ENCODE measurements at regions not wholly inside any gene's neighbourhood (a gene's known extent, or its start where the extent isn't known, plus 50 kb on each side); places are given as distances from the start of the nearest gene placed in this dataset.

DNA sequence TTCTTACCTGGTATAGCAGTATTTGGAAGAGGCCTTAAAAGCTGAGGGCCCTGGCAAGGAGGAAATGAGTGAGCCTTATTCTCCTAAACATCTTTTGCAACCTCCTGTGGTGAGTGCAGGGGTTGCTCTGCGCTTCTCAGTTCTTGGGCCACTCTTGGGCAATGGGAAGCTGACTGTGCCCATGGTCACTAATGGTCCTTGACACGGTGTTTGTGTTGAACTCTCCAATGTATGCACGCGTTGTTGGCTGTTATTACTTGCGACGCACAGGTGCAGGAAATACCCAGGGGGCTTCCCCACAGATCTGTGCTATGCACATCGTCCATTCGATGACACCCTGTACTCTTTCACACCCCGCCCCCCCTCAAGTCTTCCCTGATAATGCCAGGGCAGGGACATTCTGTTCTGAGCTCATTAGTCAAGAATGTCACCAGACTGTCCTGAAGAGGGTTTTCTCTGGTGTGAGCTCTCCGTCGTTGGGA, 79.7 kb downstream of the EDN1 start:
- H3K4me3 ChIP-seq (ENCODE audit: low read depth in 1 of 3, low read length in 3 of 3) = no peak overlapping the region

GRCh38 chr6:12371151-12371550, 81.0 kb downstream of the EDN1 start:
- H3K27ac ChIP-seq (ENCODE audit: low read depth in 1 of 3, low read length in 2 of 3) = peak overlapping the region in 1 of 3 donors; percentile 62
- peaks cover 4 to 45% (median 5%) of the 10 kb centered on the region in 3 donors for H3K4me1 ChIP-seq (ENCODE audit: control insufficient read depth in 3 of 3, insufficient read depth in 2 of 3, low read depth in 1 of 3, low read length in 2 of 3)
- H3K36me3 ChIP-seq (ENCODE audit: control insufficient read depth in 3 of 3, insufficient read depth in 2 of 3, low read depth in 1 of 3, low read length in 3 of 3) = no peaks in the 10 kb centered on the region
- DNase-seq = no peak
- WGBS, 3 donors = 30 to 71% (median 53%) methylated on average over 1 of the region's 1 CpG
- no peaks in the 10 kb centered on the region for H3K27me3 ChIP-seq (ENCODE audit: control insufficient read depth in 3 of 3, insufficient read depth in 3 of 3, low read length in 3 of 3)
- H3K9me3 ChIP-seq (ENCODE audit: control insufficient read depth in 2 of 2, insufficient read depth in 1 of 2, low read depth in 1 of 2, low read length in 1 of 2) = no peaks in the 10 kb centered on the region
- H3K4me3 ChIP-seq (ENCODE audit: low read depth in 1 of 3, low read length in 3 of 3) = no peak overlapping the region
- FAIRE-seq = no peak

More for the DNA sequence above, 79.7 kb downstream of the EDN1 start:
- H3K9me3 ChIP-seq (ENCODE audit: control insufficient read depth in 2 of 2, insufficient read depth in 1 of 2, low read depth in 1 of 2, low read length in 1 of 2) = no peaks in the 10 kb centered on the region
- WGBS, 3 donors = 79 to 87% (median 86%) methylated on average over 11 of the region's 11 CpGs
- H3K27ac ChIP-seq (ENCODE audit: low read depth in 1 of 3, low read length in 2 of 3) = no peak overlapping the region
- no peaks in the 10 kb centered on the region for H3K27me3 ChIP-seq (ENCODE audit: control insufficient read depth in 3 of 3, insufficient read depth in 3 of 3, low read length in 3 of 3)
- no peak for FAIRE-seq
- DNase-seq = peak in 1 of 2 donors; percentile 31
- H3K36me3 ChIP-seq (ENCODE audit: control insufficient read depth in 3 of 3, insufficient read depth in 2 of 3, low read depth in 1 of 3, low read length in 3 of 3) = no peaks in the 10 kb centered on the region
- H3K4me1 ChIP-seq (ENCODE audit: control insufficient read depth in 3 of 3, insufficient read depth in 2 of 3, low read depth in 1 of 3, low read length in 2 of 3) = peaks cover 4 to 57% (median 6%) of the 10 kb centered on the region in 3 donors

- Histone ChIP-seq H3K27me3 (ENCODE audit: control insufficient read depth in 3 of 3, insufficient read depth in 3 of 3, low read length in 3 of 3) (no peaks in the 10 kb centered on the region), H3K9me3 (ENCODE audit: control insufficient read depth in 2 of 2, insufficient read depth in 1 of 2, low read depth in 1 of 2, low read length in 1 of 2) (no peaks in the 10 kb centered on the region), H3K27ac (ENCODE audit: low read depth in 1 of 3, low read length in 2 of 3) (peak overlapping the region in 1 of 3 donors; percentile 62), H3K36me3 (ENCODE audit: control insufficient read depth in 3 of 3, insufficient read depth in 2 of 3, low read depth in 1 of 3, low read length in 3 of 3) (no peaks in the 10 kb centered on the region), H3K4me3 (ENCODE audit: low read depth in 1 of 3, low read length in 3 of 3) (no peak overlapping the region), H3K4me1 (ENCODE audit: control insufficient read depth in 3 of 3, insufficient read depth in 2 of 3, low read depth in 1 of 3, low read length in 2 of 3) (peaks cover 4 to 40% (median 4%) of the 10 kb centered on the region in 3 donors)
- FAIRE-seq (no peak), DNase-seq (peak; percentile 90 to 94)
- 17 to 62% (median 25%) methylated on average over 3 of the region's 3 CpGs for WGBS, 3 donors
Measured at GRCh38 chr6:12371641-12372146, 81.5 kb downstream of the EDN1 start.

GRCh38 chr6:12379181-12379580, 89.0 kb downstream of the EDN1 start:
- H3K4me1 ChIP-seq (ENCODE audit: control insufficient read depth in 3 of 3, insufficient read depth in 2 of 3, low read depth in 1 of 3, low read length in 2 of 3) = no peaks in the 10 kb centered on the region
- H3K9me3 ChIP-seq (ENCODE audit: control insufficient read depth in 2 of 2, insufficient read depth in 1 of 2, low read depth in 1 of 2, low read length in 1 of 2) = peaks cover 0 to 6% of the 10 kb centered on the region in 2 donors
- H3K36me3 ChIP-seq (ENCODE audit: control insufficient read depth in 3 of 3, insufficient read depth in 2 of 3, low read depth in 1 of 3, low read length in 3 of 3) = no peaks in the 10 kb centered on the region
- H3K4me3 ChIP-seq (ENCODE audit: low read depth in 1 of 3, low read length in 3 of 3) = no peak overlapping the region
- no peaks in the 10 kb centered on the region for H3K27me3 ChIP-seq (ENCODE audit: control insufficient read depth in 3 of 3, insufficient read depth in 3 of 3, low read length in 3 of 3)
- DNase-seq (no peak), FAIRE-seq (no peak)
- H3K27ac ChIP-seq (ENCODE audit: low read depth in 1 of 3, low read length in 2 of 3) = no peak overlapping the region
- 85 to 86% (median 85%) methylated on average over 1 of the region's 1 CpG for WGBS, 3 donors

GRCh38 chr6:12381587-12381986, 91.4 kb downstream of the EDN1 start:
- H3K36me3 ChIP-seq (ENCODE audit: control insufficient read depth in 3 of 3, insufficient read depth in 2 of 3, low read depth in 1 of 3, low read length in 3 of 3) = no peaks in the 10 kb centered on the region
- H3K4me1 ChIP-seq (ENCODE audit: control insufficient read depth in 3 of 3, insufficient read depth in 2 of 3, low read depth in 1 of 3, low read length in 2 of 3) = no peaks in the 10 kb centered on the region
- no peak overlapping the region for H3K27ac ChIP-seq (ENCODE audit: low read depth in 1 of 3, low read length in 2 of 3)
- FAIRE-seq (no peak), DNase-seq (no peak)
- peaks cover 0 to 6% of the 10 kb centered on the region in 2 donors for H3K9me3 ChIP-seq (ENCODE audit: control insufficient read depth in 2 of 2, insufficient read depth in 1 of 2, low read depth in 1 of 2, low read length in 1 of 2)
- no peak overlapping the region for H3K4me3 ChIP-seq (ENCODE audit: low read depth in 1 of 3, low read length in 3 of 3)
- H3K27me3 ChIP-seq (ENCODE audit: control insufficient read depth in 3 of 3, insufficient read depth in 3 of 3, low read length in 3 of 3) = no peaks in the 10 kb centered on the region

DNA sequence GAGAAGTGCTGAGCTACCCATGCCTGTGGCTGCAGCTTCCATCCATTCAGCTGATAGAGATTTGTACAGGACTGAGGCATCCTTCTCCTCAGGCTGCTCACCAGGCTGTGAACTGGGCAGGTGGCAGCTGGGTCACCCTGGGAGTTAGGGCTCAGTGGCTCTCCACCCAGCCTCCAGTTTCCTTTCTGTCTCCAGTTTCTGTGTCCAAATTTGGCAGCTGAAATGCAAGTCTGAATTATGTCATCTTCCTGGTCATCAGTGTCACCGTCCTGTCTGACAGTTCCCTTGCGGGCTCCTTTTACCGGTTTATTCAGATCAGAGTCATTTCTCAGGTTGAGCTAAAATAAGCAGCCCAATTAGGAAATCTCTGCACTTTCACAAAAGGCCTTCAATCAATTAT, 93.3 kb downstream of the EDN1 start:
- DNase-seq (no peak), FAIRE-seq (no peak)
- Histone ChIP-seq H3K27me3 (ENCODE audit: control insufficient read depth in 3 of 3, insufficient read depth in 3 of 3, low read length in 3 of 3) (no peaks in the 10 kb centered on the region), H3K9me3 (ENCODE audit: control insufficient read depth in 2 of 2, insufficient read depth in 1 of 2, low read depth in 1 of 2, low read length in 1 of 2) (peaks cover 0 to 3% of the 10 kb centered on the region in 2 donors), H3K4me3 (ENCODE audit: low read depth in 1 of 3, low read length in 3 of 3) (no peak overlapping the region), H3K36me3 (ENCODE audit: control insufficient read depth in 3 of 3, insufficient read depth in 2 of 3, low read depth in 1 of 3, low read length in 3 of 3) (no peaks in the 10 kb centered on the region), H3K4me1 (ENCODE audit: control insufficient read depth in 3 of 3, insufficient read depth in 2 of 3, low read depth in 1 of 3, low read length in 2 of 3) (no peaks in the 10 kb centered on the region), H3K27ac (ENCODE audit: low read depth in 1 of 3, low read length in 2 of 3) (no peak overlapping the region)
- 86 to 95% (median 92%) methylated on average over 3 of the region's 3 CpGs for WGBS, 3 donors

DNA sequence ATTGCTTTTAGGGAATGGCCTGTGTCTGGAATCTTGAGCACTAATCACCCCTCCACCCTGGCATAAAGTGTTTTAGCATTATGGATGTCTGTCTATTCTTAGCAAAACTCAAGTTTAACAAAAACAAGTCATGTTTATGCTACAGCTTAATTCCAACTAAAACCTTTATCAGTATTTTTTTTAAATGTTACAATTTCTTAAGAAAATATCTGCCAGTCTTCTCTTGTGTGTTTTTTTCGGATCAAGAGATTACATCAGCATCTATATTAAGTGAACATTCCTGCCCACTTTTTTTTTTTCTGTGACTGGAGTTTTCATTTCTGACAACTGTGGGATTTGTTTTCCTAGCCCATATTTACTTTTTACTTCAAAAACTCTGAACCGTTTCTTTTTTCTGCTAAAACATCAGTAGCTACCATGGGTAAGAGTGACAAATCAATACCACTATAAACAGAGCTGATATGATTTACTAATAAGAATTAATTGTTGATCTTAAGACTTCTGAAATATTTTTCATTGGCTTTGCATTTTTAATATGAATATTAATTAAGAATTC, 94.3 kb downstream of the EDN1 start:
- Histone ChIP-seq H3K9me3 (ENCODE audit: control insufficient read depth in 2 of 2, insufficient read depth in 1 of 2, low read depth in 1 of 2, low read length in 1 of 2) (peaks cover 0 to 3% of the 10 kb centered on the region in 2 donors), H3K27ac (ENCODE audit: low read depth in 1 of 3, low read length in 2 of 3) (no peak overlapping the region), H3K36me3 (ENCODE audit: control insufficient read depth in 3 of 3, insufficient read depth in 2 of 3, low read depth in 1 of 3, low read length in 3 of 3) (no peaks in the 10 kb centered on the region), H3K4me3 (ENCODE audit: low read depth in 1 of 3, low read length in 3 of 3) (no peak overlapping the region), H3K4me1 (ENCODE audit: control insufficient read depth in 3 of 3, insufficient read depth in 2 of 3, low read depth in 1 of 3, low read length in 2 of 3) (no peaks in the 10 kb centered on the region), H3K27me3 (ENCODE audit: control insufficient read depth in 3 of 3, insufficient read depth in 3 of 3, low read length in 3 of 3) (no peaks in the 10 kb centered on the region)
- FAIRE-seq (no peak), DNase-seq (no peak)
- 42 to 63% (median 46%) methylated on average over 2 of the region's 2 CpGs for WGBS, 3 donors

- H3K27ac ChIP-seq (ENCODE audit: low read depth in 1 of 3, low read length in 2 of 3) = no peak overlapping the region
- no peaks in the 10 kb centered on the region for H3K27me3 ChIP-seq (ENCODE audit: control insufficient read depth in 3 of 3, insufficient read depth in 3 of 3, low read length in 3 of 3)
- FAIRE-seq (no peak), DNase-seq (no peak)
- H3K36me3 ChIP-seq (ENCODE audit: control insufficient read depth in 3 of 3, insufficient read depth in 2 of 3, low read depth in 1 of 3, low read length in 3 of 3) = no peaks in the 10 kb centered on the region
- 86 to 92% (median 89%) methylated on average over 3 of the region's 3 CpGs for WGBS, 3 donors
- H3K4me1 ChIP-seq (ENCODE audit: control insufficient read depth in 3 of 3, insufficient read depth in 2 of 3, low read depth in 1 of 3, low read length in 2 of 3) = no peaks in the 10 kb centered on the region
- no peaks in the 10 kb centered on the region for H3K9me3 ChIP-seq (ENCODE audit: control insufficient read depth in 2 of 2, insufficient read depth in 1 of 2, low read depth in 1 of 2, low read length in 1 of 2)
- H3K4me3 ChIP-seq (ENCODE audit: low read depth in 1 of 3, low read length in 3 of 3) = no peak overlapping the region
Measured at GRCh38 chr6:12385316-12385715, 95.2 kb downstream of the EDN1 start.

GRCh38 chr6:12386816-12387215, 96.7 kb downstream of the EDN1 start:
- no peak overlapping the region for H3K27ac ChIP-seq (ENCODE audit: low read depth in 1 of 3, low read length in 2 of 3)
- WGBS, 3 donors = 87 to 95% (median 91%) methylated on average over 4 to 5 of the region's 5 CpGs
- no peak for FAIRE-seq

More at GRCh38 chr6:12386816-12387215, 96.7 kb downstream of the EDN1 start:
- Histone ChIP-seq H3K4me1 (ENCODE audit: control insufficient read depth in 3 of 3, insufficient read depth in 2 of 3, low read depth in 1 of 3, low read length in 2 of 3) (peaks cover 0 to 3% (median 2%) of the 10 kb centered on the region in 3 donors), H3K27me3 (ENCODE audit: control insufficient read depth in 3 of 3, insufficient read depth in 3 of 3, low read length in 3 of 3) (no peaks in the 10 kb centered on the region), H3K9me3 (ENCODE audit: control insufficient read depth in 2 of 2, insufficient read depth in 1 of 2, low read depth in 1 of 2, low read length in 1 of 2) (no peaks in the 10 kb centered on the region), H3K4me3 (ENCODE audit: low read depth in 1 of 3, low read length in 3 of 3) (no peak overlapping the region), H3K36me3 (ENCODE audit: control insufficient read depth in 3 of 3, insufficient read depth in 2 of 3, low read depth in 1 of 3, low read length in 3 of 3) (no peaks in the 10 kb centered on the region)
- no peak for DNase-seq

Measured in small intestine (tissue), 7 donors.